HG03558 (cell line): ENCODE measurements at regions not wholly inside any gene's neighbourhood (a gene's known extent, or its start where the extent isn't known, plus 50 kb on each side); places are given as distances from the start of the nearest gene placed in this dataset.

Source experiments
- ATAC-seq: cut with Tn5 transposase; IDR thresholded peaks from one replicate; pipeline ENCODE4 v1.9.1; 2021; ENCODE audit warnings: moderate number of reproducible peaks; ENCODE audit not compliant: unreplicated experiment; ENCODE audit errors: extremely low read depth

- no peak for ATAC-seq
Measured at GRCh38 chr10:44591911-44592310, 207.0 kb upstream of the CXCL12 start.

- no peak for ATAC-seq
Measured at GRCh38 chr10:44593952-44594351, 209.1 kb upstream of the CXCL12 start.

- ATAC-seq: no peak
Measured at GRCh38 chr10:44607116-44607515, 222.2 kb upstream of the CXCL12 start.

- no peak for ATAC-seq
Measured at GRCh38 chr10:44618910-44619309, 234.0 kb upstream of the CXCL12 start.

GRCh38 chr10:44619521-44619920 is 234.6 kb upstream of the CXCL12 start:
- ATAC-seq: no peak

GRCh38 chr10:44619975-44620374 is 235.1 kb upstream of the CXCL12 start:
- no peak for ATAC-seq

- no peak for ATAC-seq
Measured at GRCh38 chr10:44627591-44628354, 242.9 kb upstream of the CXCL12 start.

GRCh38 chr10:44628921-44629320 is 244.0 kb upstream of the CXCL12 start:
- no peak for ATAC-seq

GRCh38 chr10:44635176-44635575 is 250.3 kb upstream of the CXCL12 start:
- no peak for ATAC-seq

- no peak for ATAC-seq
Measured at GRCh38 chr10:44636625-44637024, 251.7 kb upstream of the CXCL12 start.

- ATAC-seq: no peak
Measured at GRCh38 chr10:44640429-44640828, 255.5 kb upstream of the CXCL12 start.

GRCh38 chr10:44647473-44647872 is 262.6 kb upstream of the CXCL12 start:
- ATAC-seq: no peak

- peak; percentile 51 for ATAC-seq
Measured at GRCh38 chr10:44647877-44648542, 263.1 kb upstream of the CXCL12 start.

GRCh38 chr10:44650691-44651661 is 260.2 kb upstream of the TMEM72 start:
- no peak for ATAC-seq

- ATAC-seq: no peak
Measured at GRCh38 chr10:44651834-44652233, 259.3 kb upstream of the TMEM72 start.

- ATAC-seq: no peak
Measured at GRCh38 chr10:44659320-44659719, 251.8 kb upstream of the TMEM72 start.

- no peak for ATAC-seq
Measured at GRCh38 chr10:44660271-44660670, 250.9 kb upstream of the TMEM72 start.

GRCh38 chr10:44662051-44662450 is 249.1 kb upstream of the TMEM72 start:
- no peak for ATAC-seq

- ATAC-seq: no peak
Measured at GRCh38 chr10:44668336-44668735, 242.8 kb upstream of the TMEM72 start.

GRCh38 chr10:44671319-44671718 is 239.8 kb upstream of the TMEM72 start:
- no peak for ATAC-seq
